Transverse colon (tissue), 4 donors: ENCODE measurements at regions not wholly inside any gene's neighbourhood (a gene's known extent, or its start where the extent isn't known, plus 50 kb on each side); places are given as distances from the start of the nearest gene placed in this dataset.

Source experiments
- DNase-seq: peaks from one replicate; pipeline ENCODE4 v3.0.0-alpha.2; 2019
- H3K27ac ChIP-seq, 4 donors: fragments of 200-600 bp; sonication (generic); 2 replicates each; pipeline ENCODE4 v1.5.1; 2016 to 2018; ENCODE audit warnings: inconsistent platforms in 4 of 4
- H3K27me3 ChIP-seq: fragments of 200-600 bp; sonication (generic); 2 replicates; pipeline ENCODE4 v1.5.1; 2017; ENCODE audit warnings: inconsistent platforms
- H3K36me3 ChIP-seq, 4 donors: fragments of 200-600 bp; sonication (generic); 2 replicates each; pipeline ENCODE4 v1.5.1; 2017 to 2019; ENCODE audit warnings: inconsistent platforms in 4 of 4
- H3K4me1 ChIP-seq, 4 donors: fragments of 200-600 bp; sonication (generic); 2 replicates each; pipeline ENCODE4 v1.5.1; 2017 to 2020; ENCODE audit warnings: inconsistent platforms in 4 of 4
- H3K4me3 ChIP-seq, 4 donors: fragments of 200-600 bp; sonication (generic); 1 replicate in 1 of 4; 2 replicates in 3 of 4; pipeline versions ENCODE4 v1.5.1 to v1.6.1; 2017 to 2019; ENCODE audit warnings: inconsistent platforms in 4 of 4
- H3K9me3 ChIP-seq, 2 donors: fragments of 200-600 bp; sonication (generic); 2 replicates each; pipeline ENCODE4 v1.5.1; 2017 to 2019; ENCODE audit warnings: inconsistent platforms in 2 of 2
- CTCF ChIP-seq, 5 experiments: fragments of 200-600 bp in 3 of 5; fragments of 450-650 bp in 2 of 5; sonication (generic) in 3 of 5; IDR thresholded peaks; 1 replicate in 2 of 5; 2 replicates in 3 of 5; pipeline ENCODE4 v1.5.1; 2016 to 2017; ENCODE audit warnings: antibody characterized with exemption in 5 of 5, inconsistent platforms in 3 of 5, mild to moderate bottlenecking in 2 of 5, moderate library complexity in 1 of 5
- EP300 ChIP-seq: sonication (generic); formaldehyde crosslinking; IDR thresholded peaks from one replicate; pipeline ENCODE4 v1.6.1; 2017; ENCODE audit warnings: antibody characterized with exemption, low read depth
- POLR2A ChIP-seq: fragments of 450-650 bp; IDR thresholded peaks from one replicate; pipeline ENCODE4 v1.6.1; 2016; ENCODE audit warnings: antibody characterized with exemption, mild to moderate bottlenecking, moderate library complexity
- POLR2AphosphoS5 ChIP-seq, 3 donors: sonication (generic); formaldehyde crosslinking; IDR thresholded peaks; one replicate each; pipeline ENCODE4 v1.6.1; 2016; ENCODE audit warnings: antibody characterized with exemption in 3 of 3
- WGBS, 2 donors: methylation state at CpG; one replicate each; pipeline ENCODE4 v1.1.5; 2018; ENCODE audit warnings: low coverage in 1 of 2; 5-methylcytosine and 5-hydroxymethylcytosine counted together
- in situ Hi-C, 4 donors: fragments of 200-750 bp; cut with MboI; loops; one replicate each; pipeline versions ENCODE4 v1.15.0 to v1.15.1; 2017; ENCODE audit warnings: low sequenced_read_pairs in 3 of 4, low pct_ligation_motif_present in 1 of 4, low pct_unique_long_range_greater_than_20kb in 1 of 4
- intact Hi-C: fragments of 100-400 bp; cut with DNase I; formaldehyde crosslinking; loops from one replicate; pipeline ENCODE4 v1.15.1; 2023; ENCODE audit warnings: low total_unique reads

GRCh38 chr7:69217516-69218350 is 380.5 kb upstream of the AUTS2 start:
- in situ Hi-C loops (no loop called here), intact Hi-C loops (no loop called here)
- Histone ChIP-seq H3K36me3 (no peaks in the 10 kb centered on the region), H3K27ac (no peak overlapping the region), H3K4me3 (no peak overlapping the region), H3K9me3 (no peaks in the 10 kb centered on the region), H3K4me1 (no peaks in the 10 kb centered on the region), H3K27me3 (no peaks in the 10 kb centered on the region)
- TF ChIP-seq CTCF (IDR thresholded peaks at IDR 0.05) (no peak), POLR2A (no peak), POLR2AphosphoS5 (IDR thresholded peaks at IDR 0.05) (no peak), EP300 (no peak)
- DNase-seq = no peak
- WGBS, 2 donors = 79 to 88% methylated on average over 16 to 18 of the region's 18 CpGs

GRCh38 chr7:69218576-69218975 is 379.7 kb upstream of the AUTS2 start:
- WGBS, 2 donors = 30 to 72% methylated on average over 4 of the region's 4 CpGs
- no peaks in the 10 kb centered on the region for H3K27me3 ChIP-seq
- H3K36me3 ChIP-seq = no peaks in the 10 kb centered on the region
- no peaks in the 10 kb centered on the region for H3K4me1 ChIP-seq
- in situ Hi-C loops = no loop called here
- no peak overlapping the region for H3K27ac ChIP-seq
- H3K9me3 ChIP-seq = no peaks in the 10 kb centered on the region
- intact Hi-C loops = no loop called here
- DNase-seq = no peak
- no peak overlapping the region for H3K4me3 ChIP-seq
- TF ChIP-seq CTCF (IDR thresholded peaks at IDR 0.05) = no peak
- no peak for TF ChIP-seq EP300
- TF ChIP-seq POLR2AphosphoS5 (IDR thresholded peaks at IDR 0.05) = no peak
- no peak for TF ChIP-seq POLR2A

GRCh38 chr7:69219381-69219780 is 378.9 kb upstream of the AUTS2 start:
- in situ Hi-C loops (no loop called here), intact Hi-C loops (no loop called here)
- Histone ChIP-seq H3K36me3 (no peaks in the 10 kb centered on the region), H3K27me3 (no peaks in the 10 kb centered on the region), H3K9me3 (peaks cover 0 to 3% of the 10 kb centered on the region in 2 donors), H3K4me3 (no peak overlapping the region), H3K4me1 (no peaks in the 10 kb centered on the region), H3K27ac (no peak overlapping the region)
- no peak for TF ChIP-seq POLR2AphosphoS5 (IDR thresholded peaks at IDR 0.05)
- TF ChIP-seq EP300 = no peak
- no peak for TF ChIP-seq CTCF (IDR thresholded peaks at IDR 0.05)
- no peak for TF ChIP-seq POLR2A
- 57 to 91% methylated on average over 1 to 2 of the region's 2 CpGs for WGBS, 2 donors
- DNase-seq = no peak

- no peaks in the 10 kb centered on the region for H3K36me3 ChIP-seq
- no peak for DNase-seq
- H3K4me1 ChIP-seq = no peaks in the 10 kb centered on the region
- H3K4me3 ChIP-seq = no peak overlapping the region
- intact Hi-C loops = no loop called here
- no peak overlapping the region for H3K27ac ChIP-seq
- H3K27me3 ChIP-seq = no peaks in the 10 kb centered on the region
- in situ Hi-C loops = no loop called here
- 67 to 79% methylated on average over 1 to 6 of the region's 6 CpGs for WGBS, 2 donors
- H3K9me3 ChIP-seq = peaks cover 0 to 3% of the 10 kb centered on the region in 2 donors
- TF ChIP-seq EP300 (no peak), POLR2AphosphoS5 (IDR thresholded peaks at IDR 0.05) (no peak), POLR2A (no peak), CTCF (IDR thresholded peaks at IDR 0.05) (no peak)
These were observed 372.9 kb upstream of the AUTS2 start for GRCh38 chr7:69225259-69225943.
